Prostate gland (tissue), 2 donors: ENCODE measurements at regions not wholly inside any gene's neighbourhood (a gene's known extent, or its start where the extent isn't known, plus 50 kb on each side); places are given as distances from the start of the nearest gene placed in this dataset.

Experiments used
- DNase-seq: peaks from one replicate; pipeline ENCODE4 v3.0.0-alpha.2; 2019; ENCODE audit warnings: low spot score
- H3K27ac ChIP-seq, 2 donors: fragments of 200-600 bp; sonication (generic); 2 replicates each; pipeline ENCODE4 v1.5.1; 2017 to 2019
- H3K27me3 ChIP-seq: fragments of 200-600 bp; sonication (generic); replicated peaks from 2 replicates; pipeline ENCODE4 v1.5.1; 2019; ENCODE audit not compliant: insufficient read depth
- H3K36me3 ChIP-seq, 2 donors: fragments of 200-600 bp; sonication (generic); 1 replicate in 1 of 2; 2 replicates in 1 of 2; pipeline versions ENCODE4 v1.5.1 to v1.8.1; 2017 to 2019
- H3K4me1 ChIP-seq: fragments of 200-600 bp; sonication (generic); replicated peaks from 2 replicates; pipeline ENCODE4 v1.5.1; 2019
- H3K4me3 ChIP-seq, 2 donors: fragments of 200-600 bp; sonication (generic); 2 replicates each; pipeline ENCODE4 v1.5.1; 2017 to 2019
- H3K9me3 ChIP-seq: fragments of 200-600 bp; sonication (generic); 2 replicates; pipeline ENCODE4 v1.5.1; 2017
- CTCF ChIP-seq, 4 experiments: fragments of 200-600 bp in 2 of 4; fragments of 450-650 bp in 2 of 4; sonication (generic) in 2 of 4; IDR thresholded peaks; 1 replicate in 3 of 4; 2 replicates in 1 of 4; pipeline ENCODE4 v1.5.1; 2016 to 2019; ENCODE audit warnings: antibody characterized with exemption in 4 of 4, mild to moderate bottlenecking in 2 of 4, moderate library complexity in 2 of 4
- POLR2A ChIP-seq: fragments of 450-650 bp; IDR thresholded peaks from one replicate; pipeline ENCODE4 v1.6.1; 2016; ENCODE audit warnings: antibody characterized with exemption, mild to moderate bottlenecking
- POLR2AphosphoS5 ChIP-seq: sonication (generic); formaldehyde crosslinking; IDR thresholded peaks from one replicate; pipeline ENCODE4 v1.6.1; 2017; ENCODE audit warnings: antibody characterized with exemption
- WGBS: methylation state at CpG from one replicate; pipeline ENCODE4 v1.1.5; 2018; 5-methylcytosine and 5-hydroxymethylcytosine counted together
- intact Hi-C: fragments of 100-400 bp; cut with DNase I; formaldehyde crosslinking; loops from one replicate; pipeline ENCODE4 v1.14.2; 2022

GRCh38 chrX:39895218-39896110 is 202.3 kb downstream of the BCOR start:
- no peak for DNase-seq

DNA sequence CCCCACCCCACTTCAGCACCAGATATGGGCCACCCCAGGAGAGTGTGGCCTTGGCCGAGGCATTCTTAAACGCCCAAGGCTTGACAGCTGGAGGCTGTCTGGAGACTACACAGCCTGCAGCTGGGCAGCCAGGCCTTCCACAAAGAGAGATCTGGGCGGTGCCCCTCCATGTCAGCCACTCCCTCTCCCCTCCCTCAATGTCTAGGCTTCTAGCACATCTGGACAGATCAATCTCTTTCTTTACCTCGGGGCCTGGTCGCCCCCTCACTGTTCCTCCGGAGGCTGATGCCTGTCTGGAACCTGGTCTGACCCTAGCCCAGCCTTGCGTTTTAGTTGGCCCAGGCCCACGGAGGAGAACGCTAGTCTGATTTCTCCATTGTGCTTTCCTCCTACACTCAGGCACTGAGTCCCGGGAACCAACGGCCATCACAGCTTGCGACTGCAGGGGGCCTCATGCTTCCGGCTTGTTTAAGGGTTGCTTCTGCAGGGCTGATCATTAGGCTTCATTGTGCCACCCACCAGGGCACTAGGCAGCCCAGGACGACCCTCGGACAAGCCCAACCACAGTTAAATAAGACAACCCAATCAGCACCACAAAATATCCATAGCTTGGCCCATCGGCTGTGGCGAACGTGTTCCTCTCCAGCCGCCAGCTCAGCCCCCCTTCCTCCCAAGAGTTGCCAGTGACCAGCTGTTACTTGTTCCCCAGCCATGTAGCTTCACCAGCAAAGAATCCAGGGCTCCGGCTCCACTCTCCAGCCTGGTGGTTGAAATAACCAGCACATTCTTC is 200.6 kb downstream of the BCOR start:
- Histone ChIP-seq H3K9me3 (no peaks in the 10 kb centered on the region), H3K4me1 (no peaks in the 10 kb centered on the region), H3K27ac (peak overlapping the region in 1 of 2 donors; percentile 27), H3K4me3 (no peak overlapping the region), H3K27me3 (no peaks in the 10 kb centered on the region), H3K36me3 (no peaks in the 10 kb centered on the region)
- TF ChIP-seq CTCF (IDR thresholded peaks at IDR 0.05): no peak
- TF ChIP-seq POLR2AphosphoS5: peak; percentile 26
- TF ChIP-seq POLR2A: no peak
- intact Hi-C loops: no loop called here
- WGBS: 17% methylated on average over 12 of the region's 20 CpGs
- DNase-seq: peak; percentile 48

More at GRCh38 chrX:39895218-39896110, 202.3 kb downstream of the BCOR start:
- Histone ChIP-seq H3K27ac (no peak overlapping the region), H3K4me3 (no peak overlapping the region), H3K9me3 (no peaks in the 10 kb centered on the region), H3K36me3 (no peaks in the 10 kb centered on the region), H3K4me1 (no peaks in the 10 kb centered on the region), H3K27me3 (no peaks in the 10 kb centered on the region)
- intact Hi-C loops: no loop called here
- peak; percentile 11 for TF ChIP-seq POLR2AphosphoS5
- TF ChIP-seq CTCF (IDR thresholded peaks at IDR 0.05): no peak
- WGBS: 42% methylated on average over 9 of the region's 18 CpGs

GRCh38 chrX:39897741-39898097 is 200.0 kb downstream of the BCOR start:
- intact Hi-C loops: no loop called here
- 18% methylated on average over 4 of the region's 6 CpGs for WGBS
- Histone ChIP-seq H3K27me3 (no peaks in the 10 kb centered on the region), H3K27ac (peak overlapping the region in 1 of 2 donors; percentile 27), H3K4me1 (no peaks in the 10 kb centered on the region), H3K9me3 (no peaks in the 10 kb centered on the region), H3K36me3 (no peaks in the 10 kb centered on the region), H3K4me3 (no peak overlapping the region)
- no peak for TF ChIP-seq POLR2A
- no peak for DNase-seq

- H3K27me3 ChIP-seq: no peaks in the 10 kb centered on the region
- TF ChIP-seq POLR2A: no peak
- H3K4me1 ChIP-seq: no peaks in the 10 kb centered on the region
- H3K36me3 ChIP-seq: no peaks in the 10 kb centered on the region
- 62% methylated on average over 2 of the region's 2 CpGs for WGBS
- no peak for DNase-seq
- intact Hi-C loops: no loop called here
- peak overlapping the region in 1 of 2 donors; percentile 27 for H3K27ac ChIP-seq
- H3K4me3 ChIP-seq: no peak overlapping the region
- no peaks in the 10 kb centered on the region for H3K9me3 ChIP-seq
These were observed 199.6 kb downstream of the BCOR start for GRCh38 chrX:39898147-39898546.

DNA sequence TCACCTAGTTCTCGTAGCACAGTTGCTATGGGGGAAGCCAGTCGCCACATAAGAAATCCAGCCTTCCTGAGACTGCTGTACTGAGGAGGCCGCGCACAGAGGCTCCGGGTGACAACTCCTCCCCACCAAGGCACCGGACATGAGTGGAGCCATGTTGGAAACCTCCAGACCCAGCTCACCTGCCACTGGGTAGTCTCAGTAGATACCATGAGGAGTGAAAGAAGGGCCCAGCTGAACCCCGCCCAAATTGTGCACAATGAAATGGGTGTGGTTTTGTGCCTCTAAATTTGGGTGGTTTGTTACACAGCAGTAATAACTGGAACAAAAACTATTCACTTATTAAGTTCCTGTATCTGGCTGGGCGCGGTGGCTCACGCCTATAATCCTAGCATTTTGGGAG is 198.7 kb downstream of the BCOR start:
- Histone ChIP-seq H3K27ac (no peak overlapping the region), H3K4me1 (no peaks in the 10 kb centered on the region), H3K27me3 (no peaks in the 10 kb centered on the region), H3K9me3 (no peaks in the 10 kb centered on the region), H3K36me3 (no peaks in the 10 kb centered on the region), H3K4me3 (no peak overlapping the region)
- DNase-seq: no peak
- intact Hi-C loops: no loop called here
- WGBS: 95% methylated on average over 10 of the region's 10 CpGs
- TF ChIP-seq POLR2A: no peak
- no peak for TF ChIP-seq POLR2AphosphoS5
- TF ChIP-seq CTCF (IDR thresholded peaks at IDR 0.05): no peak
